Neural crest cell (in vitro differentiated cells): ENCODE measurements at regions not wholly inside any gene's neighbourhood (a gene's known extent, or its start where the extent isn't known, plus 50 kb on each side); places are given as distances from the start of the nearest gene placed in this dataset.
"Not testable (repeated sequence)": the region's sequence is repeated elsewhere in the genome, so short reads cannot be mapped to it uniquely, and the experiment has no call there.

Source experiments
- DNase-seq: peaks from one replicate; pipeline ENCODE4 v3.0.0; 2021; ENCODE audit warnings: low read depth, mixed read lengths, low spot score
- H3K27ac Mint-ChIP-seq: one replicate; pipeline ENCODE4 v1.8.0; 2021; ENCODE audit warnings: mild to moderate bottlenecking, mixed read lengths; ENCODE audit not compliant: unreplicated experiment
- H3K27me3 Mint-ChIP-seq: 2 replicates; pipeline ENCODE4 v1.8.0; 2021; ENCODE audit warnings: low read depth, mild to moderate bottlenecking, mixed read lengths
- H3K36me3 Mint-ChIP-seq: 2 replicates; pipeline ENCODE4 v1.8.0; 2021; ENCODE audit warnings: low read depth, mild to moderate bottlenecking, mixed read lengths
- H3K4me1 Mint-ChIP-seq: 2 replicates; pipeline ENCODE4 v1.8.0; 2021; ENCODE audit warnings: mixed read lengths
- H3K4me3 Mint-ChIP-seq: one replicate; pipeline ENCODE4 v1.8.0; 2021; ENCODE audit warnings: mild to moderate bottlenecking, mixed read lengths
- H3K9me3 Mint-ChIP-seq: 2 replicates; pipeline ENCODE4 v1.8.0; 2021; ENCODE audit warnings: mixed read lengths
- CTCF ChIP-seq: fragments of 200-600 bp; sonication (generic); conservative IDR thresholded peaks from 2 replicates; pipeline ENCODE4 v1.5.0; 2021; ENCODE audit warnings: antibody characterized with exemption, mild to moderate bottlenecking

DNA sequence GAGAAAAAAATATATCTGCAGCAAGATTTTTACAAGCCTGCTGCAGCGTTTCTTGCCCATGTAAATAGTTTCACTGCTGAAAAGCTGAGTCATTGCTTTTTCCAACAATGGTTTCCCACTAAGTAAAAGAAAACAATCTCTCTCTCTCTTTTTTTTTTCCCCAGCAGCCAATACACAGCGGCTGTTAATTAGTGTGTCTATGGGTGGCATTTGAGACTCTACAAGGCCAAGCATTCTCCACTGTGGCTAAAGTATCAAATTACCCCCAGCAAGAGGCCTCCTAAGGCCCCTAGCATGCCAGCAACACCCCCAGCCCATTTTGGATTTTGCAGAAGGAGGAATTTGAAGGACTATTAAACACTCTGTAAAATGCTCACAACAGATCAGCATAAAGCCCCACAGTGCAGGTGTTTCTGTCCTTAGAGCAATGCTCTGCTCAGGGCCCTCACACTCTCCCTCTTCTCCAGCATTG lies 837.4 kb downstream of the TRIML1 start:
- DNase-seq, result no peak
- Mint-ChIP-seq H3K36me3 (no peaks in the 10 kb centered on the region), H3K27ac (peak overlapping the region; percentile 53), H3K27me3 (no peaks in the 10 kb centered on the region), H3K4me3 (peak overlapping the region; percentile 17), H3K9me3 (no peaks in the 10 kb centered on the region), H3K4me1 (peaks cover 16% of the 10 kb centered on the region)
- no peak for TF ChIP-seq CTCF

- H3K9me3 Mint-ChIP-seq, H3K4me3 Mint-ChIP-seq, H3K27me3 Mint-ChIP-seq, H3K27ac Mint-ChIP-seq, H3K36me3 Mint-ChIP-seq, DNase-seq: not testable (repeated sequence)
- H3K4me1 Mint-ChIP-seq, result peaks cover 16% of the 10 kb centered on the region
Measured at GRCh38 chr4:188977232-188977631, 838.0 kb downstream of the TRIML1 start.

DNA sequence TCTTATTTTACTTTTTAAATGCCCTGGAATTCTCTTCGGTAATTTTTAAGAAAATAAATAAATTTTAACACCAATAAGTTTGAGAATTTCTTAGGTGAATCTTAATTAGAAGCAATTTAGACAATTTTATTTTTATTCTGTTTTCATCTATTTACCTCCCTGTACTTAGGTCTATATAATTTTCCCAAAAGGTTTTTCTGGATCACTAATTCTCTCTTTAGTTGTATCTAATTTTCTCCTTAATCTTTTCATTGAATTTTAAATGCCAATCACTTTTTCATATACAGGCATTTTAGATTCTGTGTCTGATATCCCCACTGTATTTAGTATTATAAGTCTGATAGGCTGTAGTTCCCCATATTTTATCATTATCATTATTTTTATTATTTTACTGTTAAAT lies 845.3 kb downstream of the TRIML1 start:
- Mint-ChIP-seq H3K4me1 (no peaks in the 10 kb centered on the region), H3K36me3 (peaks cover 2% of the 10 kb centered on the region), H3K27ac (no peak overlapping the region), H3K9me3 (peaks cover 5% of the 10 kb centered on the region), H3K4me3 (no peak overlapping the region), H3K27me3 (no peaks in the 10 kb centered on the region)
- no peak for TF ChIP-seq CTCF
- DNase-seq, result no peak

GRCh38 chr4:188986271-188986689 lies 847.0 kb downstream of the TRIML1 start:
- Mint-ChIP-seq H3K36me3 (peaks cover 2% of the 10 kb centered on the region), H3K4me1 (no peaks in the 10 kb centered on the region), H3K4me3 (no peak overlapping the region), H3K27me3 (no peaks in the 10 kb centered on the region), H3K27ac (no peak overlapping the region), H3K9me3 (peaks cover 5% of the 10 kb centered on the region)
- no peak for DNase-seq
- TF ChIP-seq CTCF, result no peak

GRCh38 chr4:188987011-188987410 lies 847.8 kb downstream of the TRIML1 start:
- TF ChIP-seq CTCF, result no peak
- DNase-seq, result no peak
- H3K27me3 Mint-ChIP-seq, result no peaks in the 10 kb centered on the region
- no peaks in the 10 kb centered on the region for H3K4me1 Mint-ChIP-seq
- no peak overlapping the region for H3K27ac Mint-ChIP-seq
- peaks cover 2% of the 10 kb centered on the region for H3K36me3 Mint-ChIP-seq
- no peak overlapping the region for H3K4me3 Mint-ChIP-seq
- peaks cover 5% of the 10 kb centered on the region for H3K9me3 Mint-ChIP-seq

GRCh38 chr4:188988131-188988530 lies 848.9 kb downstream of the TRIML1 start:
- H3K9me3 Mint-ChIP-seq, result peaks cover 5% of the 10 kb centered on the region
- no peak for TF ChIP-seq CTCF
- peaks cover 2% of the 10 kb centered on the region for H3K36me3 Mint-ChIP-seq
- H3K27ac Mint-ChIP-seq, result no peak overlapping the region
- H3K4me1 Mint-ChIP-seq, result no peaks in the 10 kb centered on the region
- H3K4me3 Mint-ChIP-seq, result no peak overlapping the region
- DNase-seq, result no peak
- no peaks in the 10 kb centered on the region for H3K27me3 Mint-ChIP-seq
